Keratinocyte (primary cell): ENCODE measurements at regions not wholly inside any gene's neighbourhood (a gene's known extent, or its start where the extent isn't known, plus 50 kb on each side); places are given as distances from the start of the nearest gene placed in this dataset.

Experiments used
- DNase-seq: peaks from one replicate; pipeline ENCODE4 v3.0.0-alpha.2; 2011; ENCODE audit warnings: low read depth, missing footprints, low spot score
- FAIRE-seq: peaks from 2 replicates; lab custom pipeline; 2011; peaks lifted over from hg19 to GRCh38; lab: Jason Lieb, UNC
- H2AFZ ChIP-seq: 2 replicates; pipeline ENCODE4 v1.6.0; 2012; ENCODE audit warnings: low read length, control low read depth, inconsistent platforms; ENCODE audit not compliant: control insufficient read depth
- H3K27ac ChIP-seq: 2 replicates; pipeline ENCODE4 v1.5.1; 2011; ENCODE audit warnings: low read length; ENCODE audit not compliant: control insufficient read depth, insufficient read depth
- H3K27me3 ChIP-seq: 3 replicates; pipeline ENCODE4 v1.6.0; 2011; ENCODE audit warnings: low read length; ENCODE audit not compliant: control insufficient read depth, insufficient read depth; ENCODE audit errors: extremely low read depth
- H3K36me3 ChIP-seq, 2 experiments: 2 replicates in 1 of 2; 3 replicates in 1 of 2; pipeline ENCODE4 v1.5.1; 2011; ENCODE audit warnings: low read length in 2 of 2, mild to moderate bottlenecking in 1 of 2; ENCODE audit not compliant: control insufficient read depth in 2 of 2, insufficient read depth in 2 of 2; ENCODE audit errors: extremely low read depth in 1 of 2
- H3K4me1 ChIP-seq: 3 replicates; pipeline ENCODE4 v1.5.1; 2011; ENCODE audit warnings: low read length; ENCODE audit not compliant: control insufficient read depth, insufficient read depth; ENCODE audit errors: extremely low read depth
- H3K4me2 ChIP-seq: 3 replicates; pipeline ENCODE4 v1.6.0; 2011; ENCODE audit warnings: low read depth, low read length; ENCODE audit not compliant: control insufficient read depth, insufficient read depth; ENCODE audit errors: extremely low read depth
- H3K4me3 ChIP-seq, 3 experiments: fragments of 200-600 bp in 1 of 3; sonication (generic) in 1 of 3; 2 replicates in 2 of 3; 3 replicates in 1 of 3; pipeline ENCODE4 v1.5.1; 2011 to 2016; ENCODE audit warnings: low read length in 3 of 3, mild to moderate bottlenecking in 3 of 3, control low read depth in 2 of 3, inconsistent platforms in 1 of 3, low read depth in 1 of 3, mixed read lengths in 1 of 3, mixed run types in 1 of 3, moderate library complexity in 1 of 3; ENCODE audit not compliant: control insufficient read depth in 2 of 3, insufficient read depth in 2 of 3; ENCODE audit errors: extremely low read depth in 1 of 3
- H3K79me2 ChIP-seq: 2 replicates; pipeline ENCODE4 v1.6.0; 2012; ENCODE audit warnings: low read length; ENCODE audit not compliant: control insufficient read depth, insufficient read depth
- H3K9ac ChIP-seq: 3 replicates; pipeline ENCODE4 v1.6.0; 2011; ENCODE audit warnings: low read length; ENCODE audit not compliant: control insufficient read depth, insufficient read depth; ENCODE audit errors: extremely low read depth
- H3K9me1 ChIP-seq: 3 replicates; pipeline ENCODE4 v1.6.0; 2011; ENCODE audit warnings: low read length; ENCODE audit not compliant: control insufficient read depth, insufficient read depth; ENCODE audit errors: extremely low read depth
- H3K9me3 ChIP-seq: 2 replicates; pipeline ENCODE4 v1.5.1; 2012; ENCODE audit warnings: low read depth, low read length; ENCODE audit not compliant: control insufficient read depth
- H4K20me1 ChIP-seq: 3 replicates; pipeline ENCODE4 v1.6.0; 2011; ENCODE audit warnings: low read length; ENCODE audit not compliant: control insufficient read depth, insufficient read depth; ENCODE audit errors: extremely low read depth
- CTCF ChIP-seq, 3 experiments: IDR thresholded peaks in 1 of 3; conservative IDR thresholded peaks in 1 of 3; optimal IDR thresholded peaks in 1 of 3; 2 replicates in 2 of 3; 3 replicates in 1 of 3; pipeline versions ENCODE3 to v1.5.1; 2011; ENCODE audit warnings: low read length in 3 of 3, mild to moderate bottlenecking in 3 of 3, moderate library complexity in 2 of 3, control low read depth in 1 of 3, inconsistent platforms in 1 of 3; ENCODE audit not compliant: insufficient read depth in 2 of 3; ENCODE audit errors: extremely low read depth in 1 of 3
- EZH2 ChIP-seq: IDR thresholded peaks from one replicate; pipeline ENCODE4 v1.6.1; 2012; ENCODE audit warnings: inconsistent platforms, mild to moderate bottlenecking, low read length, moderate library complexity
- dilution Hi-C: fragments of 300-500 bp; cut with MboI; formaldehyde crosslinking; loops from one replicate; pipeline ENCODE4 v1.7.0; 2020; ENCODE audit warnings: low sequenced_read_pairs; ENCODE audit not compliant: extremely low pct_ligation_motif_present

- H4K20me1 ChIP-seq: no peaks in the 10 kb centered on the region
- no peak overlapping the region for H3K4me2 ChIP-seq
- DNase-seq: no peak
- H3K9me1 ChIP-seq: no peaks in the 10 kb centered on the region
- H3K27me3 ChIP-seq: peaks cover 5% of the 10 kb centered on the region
- FAIRE-seq: no peak
- H3K9ac ChIP-seq: no peak overlapping the region
- no peaks in the 10 kb centered on the region for H3K9me3 ChIP-seq
- H3K27ac ChIP-seq: no peak overlapping the region
- H2AFZ ChIP-seq: no peak overlapping the region
- H3K36me3 ChIP-seq: no peaks in the 10 kb centered on the region
- H3K4me1 ChIP-seq: no peaks in the 10 kb centered on the region
- TF ChIP-seq CTCF (optimal IDR thresholded peaks at IDR 0.05 in 1 of 3, IDR thresholded peaks at IDR 0.05 in 1 of 3, conservative IDR thresholded peaks at IDR 0.05 in 1 of 3; ENCODE audit: extremely low read depth in 1 of 3, insufficient read depth in 2 of 3, low read length in 3 of 3) (no peak), EZH2 (no peak)
- H3K4me3 ChIP-seq: no peak overlapping the region
- dilution Hi-C loops: no loop called here
- H3K79me2 ChIP-seq: no peaks in the 10 kb centered on the region
These were observed 383.3 kb downstream of the YTHDC2 start for GRCh38 chr5:113896789-113897188.

GRCh38 chr5:113897748-113898147 is 384.3 kb downstream of the YTHDC2 start:
- dilution Hi-C loops: no loop called here
- Histone ChIP-seq H3K4me3 (no peak overlapping the region), H3K36me3 (no peaks in the 10 kb centered on the region), H3K9me1 (no peaks in the 10 kb centered on the region), H3K4me1 (no peaks in the 10 kb centered on the region), H4K20me1 (no peaks in the 10 kb centered on the region), H3K9ac (no peak overlapping the region), H3K4me2 (no peak overlapping the region), H2AFZ (no peak overlapping the region), H3K27ac (no peak overlapping the region), H3K27me3 (peaks cover 5% of the 10 kb centered on the region), H3K9me3 (no peaks in the 10 kb centered on the region), H3K79me2 (no peaks in the 10 kb centered on the region)
- no peak for DNase-seq
- TF ChIP-seq CTCF (optimal IDR thresholded peaks at IDR 0.05 in 1 of 3, IDR thresholded peaks at IDR 0.05 in 1 of 3, conservative IDR thresholded peaks at IDR 0.05 in 1 of 3; ENCODE audit: extremely low read depth in 1 of 3, insufficient read depth in 2 of 3, low read length in 3 of 3): no peak
- no peak for TF ChIP-seq EZH2
- no peak for FAIRE-seq
